Chondrocyte (in vitro differentiated cells): ENCODE measurements at regions not wholly inside any gene's neighbourhood (a gene's known extent, or its start where the extent isn't known, plus 50 kb on each side); places are given as distances from the start of the nearest gene placed in this dataset.

ENCODE experiments used
- DNase-seq: peaks from one replicate; pipeline ENCODE4 v3.0.0; 2021; ENCODE audit warnings: mixed read lengths, low spot score
- H3K27ac Mint-ChIP-seq: one replicate; pipeline ENCODE4 v1.8.0; 2021; ENCODE audit warnings: mild to moderate bottlenecking, moderate library complexity, mixed read lengths; ENCODE audit not compliant: unreplicated experiment
- H3K27me3 Mint-ChIP-seq: 2 replicates; pipeline ENCODE4 v1.8.0; 2021; ENCODE audit warnings: low read depth, mixed read lengths
- H3K36me3 Mint-ChIP-seq: 2 replicates; pipeline ENCODE4 v1.8.0; 2021; ENCODE audit warnings: low read depth, mixed read lengths
- H3K4me1 Mint-ChIP-seq: 2 replicates; pipeline ENCODE4 v1.8.0; 2021; ENCODE audit warnings: low read depth, mild to moderate bottlenecking, mixed read lengths
- H3K4me3 Mint-ChIP-seq: one replicate; pipeline ENCODE4 v1.8.0; 2021; ENCODE audit warnings: mild to moderate bottlenecking, moderate library complexity, mixed read lengths; ENCODE audit not compliant: unreplicated experiment
- H3K9me3 Mint-ChIP-seq: 2 replicates; pipeline ENCODE4 v1.8.0; 2021; ENCODE audit warnings: low read depth, mixed read lengths
- CTCF ChIP-seq: fragments of 200-600 bp; sonication (generic); IDR thresholded peaks from 2 replicates; pipeline ENCODE4 v1.5.0; 2021; ENCODE audit warnings: antibody characterized with exemption, mild to moderate bottlenecking, moderate library complexity

GRCh38 chr6:85273046-85273445, 176.8 kb upstream of the NT5E start:
- H3K36me3 Mint-ChIP-seq, result no peaks in the 10 kb centered on the region
- no peak overlapping the region for H3K27ac Mint-ChIP-seq
- no peak overlapping the region for H3K4me3 Mint-ChIP-seq
- peaks cover 15% of the 10 kb centered on the region for H3K27me3 Mint-ChIP-seq
- DNase-seq, result no peak
- no peaks in the 10 kb centered on the region for H3K4me1 Mint-ChIP-seq
- peaks cover 6% of the 10 kb centered on the region for H3K9me3 Mint-ChIP-seq
- TF ChIP-seq CTCF, result no peak

DNA sequence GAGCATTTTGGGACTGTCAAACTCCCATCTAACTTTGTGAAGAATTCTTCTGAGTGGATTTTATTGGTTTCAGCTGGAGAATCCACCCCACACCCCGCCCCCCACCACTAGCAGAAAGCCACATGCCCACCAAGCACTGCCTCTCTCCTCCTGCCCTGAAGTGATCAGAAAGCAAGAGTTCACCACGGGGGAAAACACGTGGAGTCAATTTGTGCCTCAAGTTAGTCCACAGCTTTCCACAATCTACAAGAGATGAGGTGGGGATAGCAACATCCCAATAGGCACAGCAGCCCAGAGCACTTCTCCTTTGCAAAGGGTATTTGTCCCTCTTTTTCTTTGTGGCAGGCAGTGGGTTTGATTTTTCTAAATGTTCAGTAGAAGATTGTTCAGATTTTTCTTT, 177.3 kb upstream of the NT5E start:
- peaks cover 6% of the 10 kb centered on the region for H3K9me3 Mint-ChIP-seq
- peaks cover 15% of the 10 kb centered on the region for H3K27me3 Mint-ChIP-seq
- no peak for TF ChIP-seq CTCF
- no peak for DNase-seq
- H3K36me3 Mint-ChIP-seq, result no peaks in the 10 kb centered on the region
- H3K27ac Mint-ChIP-seq, result no peak overlapping the region
- no peak overlapping the region for H3K4me3 Mint-ChIP-seq
- H3K4me1 Mint-ChIP-seq, result no peaks in the 10 kb centered on the region

- no peak for TF ChIP-seq CTCF
- H3K4me1 Mint-ChIP-seq, result no peaks in the 10 kb centered on the region
- H3K4me3 Mint-ChIP-seq, result no peak overlapping the region
- DNase-seq, result no peak
- no peaks in the 10 kb centered on the region for H3K9me3 Mint-ChIP-seq
- H3K27me3 Mint-ChIP-seq, result peaks cover 15% of the 10 kb centered on the region
- H3K36me3 Mint-ChIP-seq, result no peaks in the 10 kb centered on the region
- no peak overlapping the region for H3K27ac Mint-ChIP-seq
Measured at GRCh38 chr6:85262621-85263020, 187.3 kb upstream of the NT5E start.

DNA sequence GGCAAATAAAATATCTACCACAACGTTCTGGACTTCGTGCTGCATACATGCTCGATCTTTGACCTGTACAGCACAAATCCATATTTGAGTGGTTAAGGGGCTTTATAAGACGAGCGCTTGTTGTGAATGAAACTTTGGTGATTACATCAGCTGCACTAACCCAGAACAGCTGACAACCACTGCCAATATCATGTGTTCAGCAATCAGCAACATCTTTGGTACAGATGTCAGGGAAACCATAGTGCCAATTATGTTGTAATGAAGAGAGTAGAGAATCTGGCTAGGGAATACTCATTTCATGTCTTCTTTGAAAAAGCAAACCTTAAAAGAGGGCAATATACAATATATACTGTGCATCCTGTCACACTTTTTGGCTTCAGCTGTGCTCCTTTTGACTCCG, 188.6 kb upstream of the NT5E start:
- no peaks in the 10 kb centered on the region for H3K36me3 Mint-ChIP-seq
- DNase-seq, result no peak
- H3K27ac Mint-ChIP-seq, result no peak overlapping the region

GRCh38 chr6:85255661-85256060, 194.2 kb upstream of the NT5E start:
- H3K27ac Mint-ChIP-seq, result no peak overlapping the region
- no peak for TF ChIP-seq CTCF
- no peaks in the 10 kb centered on the region for H3K4me1 Mint-ChIP-seq
- no peak overlapping the region for H3K4me3 Mint-ChIP-seq
- peaks cover 5% of the 10 kb centered on the region for H3K9me3 Mint-ChIP-seq
- peaks cover 4% of the 10 kb centered on the region for H3K36me3 Mint-ChIP-seq
- no peak for DNase-seq
- H3K27me3 Mint-ChIP-seq, result peaks cover 22% of the 10 kb centered on the region

More for the DNA sequence above, 188.6 kb upstream of the NT5E start:
- TF ChIP-seq CTCF, result no peak
- Mint-ChIP-seq H3K27me3 (peaks cover 15% of the 10 kb centered on the region), H3K9me3 (no peaks in the 10 kb centered on the region), H3K4me3 (no peak overlapping the region), H3K4me1 (no peaks in the 10 kb centered on the region)
